ENCODE measurements at regions not wholly inside any gene's neighbourhood (a gene's known extent, or its start where the extent isn't known, plus 50 kb on each side); places are given as distances from the start of the nearest gene placed in this dataset.
"Not testable (repeated sequence)": the region's sequence is repeated elsewhere in the genome, so short reads cannot be mapped to it uniquely, and the experiment has no call there.

DNA sequence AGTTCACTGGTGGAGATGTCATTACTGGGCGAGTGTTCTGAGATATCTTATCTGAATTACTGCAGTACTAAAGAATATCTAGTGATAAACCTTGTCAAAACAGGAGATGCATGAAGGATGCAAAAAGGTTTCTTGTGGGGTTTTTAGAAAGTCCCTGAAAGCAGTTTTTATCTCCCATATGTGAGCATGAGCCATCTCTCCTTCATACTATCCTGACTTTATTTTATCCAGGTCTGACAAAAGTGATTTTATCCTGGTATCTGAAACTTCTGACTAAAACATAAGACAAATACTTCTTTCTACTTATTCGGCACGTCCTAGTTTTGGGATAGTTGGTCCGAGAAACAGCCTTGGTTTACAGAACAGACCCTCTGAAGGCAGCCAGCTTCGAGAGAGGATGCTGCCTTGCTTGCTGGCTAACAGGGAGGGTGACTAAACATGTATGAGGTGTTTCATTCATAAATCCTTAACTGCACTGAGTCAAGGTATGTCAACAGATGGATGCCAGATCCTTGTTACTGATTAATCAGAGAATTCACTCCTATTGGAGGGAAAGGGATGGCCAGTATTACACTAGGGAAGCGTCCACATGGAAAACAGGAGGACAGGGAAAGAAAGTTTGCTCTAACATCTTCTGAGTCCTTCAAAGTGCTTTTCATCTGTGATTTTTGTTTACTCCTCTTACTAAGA lies 927.3 kb downstream of the SPATA31A7 start:
- not testable (repeated sequence) for H3K27me3 Mint-ChIP-seq, H3K4me3 Mint-ChIP-seq, H3K27ac Mint-ChIP-seq, H3K4me1 Mint-ChIP-seq, H3K36me3 Mint-ChIP-seq, H3K9me3 Mint-ChIP-seq

DNA sequence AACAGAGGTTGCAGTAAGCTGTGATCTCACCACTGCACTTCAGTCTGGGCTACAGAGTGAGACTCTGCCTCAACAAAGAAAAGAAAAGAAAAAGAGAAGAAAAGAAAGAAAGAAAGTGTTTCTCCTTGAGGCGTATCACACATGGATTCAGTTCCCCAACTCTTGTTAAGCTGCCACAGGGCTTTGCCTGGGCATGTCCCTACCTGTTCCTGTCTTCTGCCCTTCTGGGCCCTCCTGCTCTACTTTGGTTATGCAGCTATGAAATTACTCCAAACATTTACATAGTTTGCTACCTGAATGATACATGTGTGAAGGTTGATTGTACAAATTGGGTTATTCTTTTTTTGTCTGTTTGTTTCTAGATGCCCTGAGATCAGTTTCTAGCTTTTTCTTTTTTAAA lies 929.8 kb downstream of the SPATA31A7 start:
- not testable (repeated sequence) for H3K9me3 Mint-ChIP-seq, H3K36me3 Mint-ChIP-seq, H3K4me1 Mint-ChIP-seq, H3K4me3 Mint-ChIP-seq, H3K27me3 Mint-ChIP-seq, H3K27ac Mint-ChIP-seq

DNA sequence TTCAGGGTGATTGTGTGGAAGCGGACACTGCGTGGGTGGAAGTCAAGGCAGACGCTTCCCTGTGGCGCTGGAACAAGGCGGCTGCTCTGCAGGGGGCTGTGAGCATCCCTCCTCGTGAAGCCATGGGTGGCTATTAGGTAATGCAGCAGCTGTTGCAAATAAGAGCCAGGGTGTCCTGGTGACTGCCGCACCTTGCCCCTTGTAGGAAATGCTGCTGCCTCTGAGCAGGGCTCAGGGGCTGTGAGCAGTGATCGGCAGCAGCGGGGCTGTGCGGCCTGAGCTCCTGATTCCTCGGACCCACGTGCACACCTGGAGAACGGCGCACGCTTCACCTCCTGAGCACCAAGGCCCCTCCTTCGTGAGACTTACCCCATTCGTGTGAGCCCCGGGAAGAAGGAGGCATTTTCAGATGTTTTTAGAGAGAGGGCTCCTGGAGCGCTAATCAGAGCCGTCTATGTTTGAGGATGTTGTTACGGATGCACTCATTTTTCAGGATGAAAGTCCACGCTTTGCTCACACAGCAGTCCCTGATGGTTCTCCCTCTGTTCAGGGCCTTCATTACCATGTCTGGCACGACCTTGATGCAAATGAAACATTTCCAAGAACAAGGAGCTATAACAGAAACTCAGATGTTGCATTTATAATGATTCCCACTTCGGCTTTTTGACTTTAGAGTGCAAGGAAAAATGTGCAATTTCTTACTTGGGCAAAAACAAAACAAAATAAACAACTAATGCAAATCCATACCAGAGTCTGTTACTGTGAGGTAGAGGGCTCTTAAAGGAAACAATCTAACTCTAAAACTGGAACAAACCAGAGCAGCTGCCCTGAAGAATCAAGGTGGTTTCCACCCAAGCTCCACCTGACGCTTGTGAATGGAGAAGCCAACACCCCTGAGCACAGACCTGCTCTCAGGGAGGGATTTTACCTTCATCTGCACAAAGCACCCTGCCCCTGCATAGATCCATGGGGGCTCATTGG lies 936.1 kb downstream of the SPATA31A7 start:
- H3K27ac Mint-ChIP-seq, H3K27me3 Mint-ChIP-seq, H3K4me1 Mint-ChIP-seq, H3K9me3 Mint-ChIP-seq, H3K4me3 Mint-ChIP-seq, H3K36me3 Mint-ChIP-seq: not testable (repeated sequence)

DNA sequence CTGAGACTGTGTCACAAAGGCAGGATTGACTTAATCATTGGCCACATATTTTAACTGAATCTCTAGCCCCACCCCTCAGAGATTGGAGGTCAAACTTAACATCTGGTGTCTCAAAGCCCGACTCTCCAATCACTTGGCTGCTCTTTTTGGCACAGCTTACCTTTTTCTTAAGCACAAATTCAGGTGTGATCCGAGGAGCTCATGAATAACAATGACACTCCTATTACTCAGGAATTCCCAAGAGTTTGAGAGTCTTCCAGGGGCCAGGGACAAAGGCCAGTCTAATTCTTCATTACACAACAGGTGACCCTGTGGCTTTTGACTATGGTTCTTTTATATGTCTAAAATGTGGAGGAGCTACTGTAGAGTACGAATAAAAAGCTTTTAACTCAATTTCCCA lies 945.2 kb downstream of the SPATA31A7 start:
- H3K4me1 Mint-ChIP-seq, H3K4me3 Mint-ChIP-seq, H3K36me3 Mint-ChIP-seq, H3K9me3 Mint-ChIP-seq, H3K27me3 Mint-ChIP-seq, H3K27ac Mint-ChIP-seq: not testable (repeated sequence)

DNA sequence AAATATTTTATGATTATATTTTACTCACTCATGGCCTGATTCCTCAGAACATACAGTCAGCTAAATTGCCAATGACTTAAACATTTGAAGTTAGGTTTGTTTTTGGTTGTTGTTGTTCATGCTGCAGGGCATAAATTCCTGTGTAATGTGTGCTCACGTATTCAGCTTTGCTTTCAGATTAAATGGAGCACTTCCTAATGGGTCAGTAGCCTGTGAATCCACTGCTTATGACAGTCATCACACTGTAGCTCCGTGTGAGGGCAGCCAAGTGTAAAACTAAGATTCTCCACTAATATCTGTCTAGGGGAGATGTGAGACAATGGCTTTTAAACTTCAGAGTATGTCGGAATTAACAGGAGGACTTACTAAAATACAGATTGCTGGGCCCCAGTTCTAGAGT lies 955.8 kb downstream of the SPATA31A7 start:
- not testable (repeated sequence) for H3K36me3 Mint-ChIP-seq, H3K4me1 Mint-ChIP-seq, H3K4me3 Mint-ChIP-seq

More for the DNA sequence above, 955.8 kb downstream of the SPATA31A7 start:
- H3K9me3 Mint-ChIP-seq, H3K27ac Mint-ChIP-seq, H3K27me3 Mint-ChIP-seq: not testable (repeated sequence)
